ENCODE measurements at regions not wholly inside any gene's neighbourhood (a gene's known extent, or its start where the extent isn't known, plus 50 kb on each side); places are given as distances from the start of the nearest gene placed in this dataset.
"Not testable (repeated sequence)": the region's sequence is repeated elsewhere in the genome, so short reads cannot be mapped to it uniquely, and the experiment has no call there.

DNA sequence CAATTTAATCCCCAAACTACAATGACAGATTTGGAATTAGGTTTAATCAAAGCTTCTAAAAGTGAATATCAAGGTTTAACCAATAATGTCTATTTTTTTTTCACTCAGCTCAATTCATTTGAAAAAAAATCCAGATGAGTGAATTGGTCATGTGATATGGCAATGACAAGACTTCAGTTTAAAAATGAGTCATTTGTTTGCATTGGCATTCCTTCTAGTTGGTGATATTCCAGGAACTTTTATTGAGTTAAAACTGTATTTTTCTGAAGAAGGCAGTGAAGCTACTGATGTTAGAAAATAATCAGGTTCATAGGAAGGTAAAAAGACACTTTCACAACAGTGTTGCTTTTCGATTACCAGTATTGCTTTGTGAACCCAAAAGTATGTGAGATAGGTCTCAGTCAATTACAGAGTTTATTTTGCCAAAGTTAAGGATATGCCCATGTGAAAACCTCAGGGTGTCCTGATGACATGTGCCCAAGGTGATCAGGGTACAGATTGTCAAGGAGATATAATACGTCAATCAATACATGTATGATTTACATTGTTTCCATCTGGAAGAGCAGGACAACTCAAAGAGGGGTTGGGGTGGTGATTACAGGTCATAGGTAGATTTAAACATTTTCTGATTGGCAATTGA is 1214.9 kb downstream of the GALC start:
- no peak for TF ChIP-seq CTCF (IDR thresholded peaks at IDR 0.05; ENCODE audit: insufficient read depth, low read length, poor library complexity, severe bottlenecking)
- no peak for DNase-seq (ENCODE audit: extremely low read depth, insufficient read length)
- H3K27me3 ChIP-seq (replicated peaks; ENCODE audit: control insufficient read depth, insufficient read depth, low read length) = no peaks in the 10 kb centered on the region
- no peaks in the 10 kb centered on the region for H3K36me3 ChIP-seq (ENCODE audit: control insufficient read depth, insufficient read depth, low read length)
- no peak overlapping the region for H3K4me3 ChIP-seq (replicated peaks; ENCODE audit: low read depth, low read length)

GRCh38 chr14:86775896-86776295 is 1217.1 kb downstream of the GALC start:
- not testable (repeated sequence) for H3K4me3 ChIP-seq (replicated peaks; ENCODE audit: low read depth, low read length); H3K36me3 ChIP-seq (ENCODE audit: control insufficient read depth, insufficient read depth, low read length); H3K27me3 ChIP-seq (replicated peaks; ENCODE audit: control insufficient read depth, insufficient read depth, low read length); DNase-seq (ENCODE audit: extremely low read depth, insufficient read length)

- no peak for TF ChIP-seq CTCF (IDR thresholded peaks at IDR 0.05; ENCODE audit: insufficient read depth, low read length, poor library complexity, severe bottlenecking)
- Histone ChIP-seq H3K27me3 (replicated peaks; ENCODE audit: control insufficient read depth, insufficient read depth, low read length) (no peaks in the 10 kb centered on the region), H3K4me3 (replicated peaks; ENCODE audit: low read depth, low read length) (no peak overlapping the region), H3K36me3 (ENCODE audit: control insufficient read depth, insufficient read depth, low read length) (no peaks in the 10 kb centered on the region)
- DNase-seq (ENCODE audit: extremely low read depth, insufficient read length) = no peak
Measured at GRCh38 chr14:86774916-86775315, 1218.1 kb downstream of the GALC start.

- no peaks in the 10 kb centered on the region for H3K36me3 ChIP-seq (ENCODE audit: control insufficient read depth, insufficient read depth, low read length)
- no peak overlapping the region for H3K4me3 ChIP-seq (replicated peaks; ENCODE audit: low read depth, low read length)
- no peak for TF ChIP-seq CTCF (IDR thresholded peaks at IDR 0.05; ENCODE audit: insufficient read depth, low read length, poor library complexity, severe bottlenecking)
- DNase-seq (ENCODE audit: extremely low read depth, insufficient read length) = no peak
- no peaks in the 10 kb centered on the region for H3K27me3 ChIP-seq (replicated peaks; ENCODE audit: control insufficient read depth, insufficient read depth, low read length)
Measured at GRCh38 chr14:86772075-86772474, 1220.9 kb downstream of the GALC start.

- TF ChIP-seq CTCF (IDR thresholded peaks at IDR 0.05; ENCODE audit: insufficient read depth, low read length, poor library complexity, severe bottlenecking) = no peak
- DNase-seq (ENCODE audit: extremely low read depth, insufficient read length) = no peak
- Histone ChIP-seq H3K4me3 (replicated peaks; ENCODE audit: low read depth, low read length) (no peak overlapping the region), H3K36me3 (ENCODE audit: control insufficient read depth, insufficient read depth, low read length) (no peaks in the 10 kb centered on the region), H3K27me3 (replicated peaks; ENCODE audit: control insufficient read depth, insufficient read depth, low read length) (no peaks in the 10 kb centered on the region)
Measured at GRCh38 chr14:86770186-86770585, 1222.8 kb downstream of the GALC start.

GRCh38 chr14:86766469-86766868 is 1226.5 kb downstream of the GALC start:
- H3K27me3 ChIP-seq (replicated peaks; ENCODE audit: control insufficient read depth, insufficient read depth, low read length) = no peaks in the 10 kb centered on the region
- H3K36me3 ChIP-seq (ENCODE audit: control insufficient read depth, insufficient read depth, low read length) = no peaks in the 10 kb centered on the region
- no peak overlapping the region for H3K4me3 ChIP-seq (replicated peaks; ENCODE audit: low read depth, low read length)
- no peak for DNase-seq (ENCODE audit: extremely low read depth, insufficient read length)
- TF ChIP-seq CTCF (IDR thresholded peaks at IDR 0.05; ENCODE audit: insufficient read depth, low read length, poor library complexity, severe bottlenecking) = no peak
